HepG2 (cell line): ENCODE measurements at regions not wholly inside any gene's neighbourhood (a gene's known extent, or its start where the extent isn't known, plus 50 kb on each side); places are given as distances from the start of the nearest gene placed in this dataset.

Source experiments
- ATAC-seq: fragments of 200-7000 bp; cut with Tn5 transposase; 3 replicates; pipeline ENCODE4 v1.9.1; 2020; ENCODE audit warnings: mild to moderate bottlenecking, moderate library complexity
- BruUV-seq: library from RNA; stranded (reverse); fragments of 400-500 nt; replicated peaks from 2 replicates; lab custom pipeline; 2021; lab: Mats Ljungman, UMichigan
- CTCF ChIA-PET: fragments of 300-600 bp; formaldehyde crosslinking; extraction: SDS; loops from one replicate; lab custom pipeline; 2021; ENCODE audit warnings: low total read pairs, inconsistent platforms, low intra/inter-chr PET ratio; lab: Yijun Ruan, JAX
- POLR2A ChIA-PET: fragments of 350-600 bp; sonication (Branson Sonifier 250); formaldehyde crosslinking; loops from one replicate; lab custom pipeline; 2020; ENCODE audit warnings: antibody characterized with exemption, inconsistent platforms; lab: Yijun Ruan, JAX
- DNase-seq: peaks from one replicate; pipeline ENCODE4 v3.0.0-alpha.2; 2015; ENCODE audit warnings: low spot score
- FAIRE-seq: peaks from 3 replicates; lab custom pipeline; 2011; peaks lifted over from hg19 to GRCh38; lab: Jason Lieb, UNC
- H2AFZ ChIP-seq: one replicate; pipeline ENCODE4 v1.6.1; 2011; ENCODE audit warnings: low read length, inconsistent platforms
- H3K27ac ChIP-seq: fragments of 300-600 bp; 3 replicates; pipeline ENCODE4 v1.8.0; 2011; ENCODE audit warnings: mixed run types, mild to moderate bottlenecking, mixed read lengths, low read length, inconsistent platforms; ENCODE audit not compliant: insufficient read depth; ENCODE audit errors: extremely low read length
- H3K27me3 ChIP-seq, 2 experiments: fragments of 200-600 bp in 1 of 2; 2 replicates in 1 of 2; 3 replicates in 1 of 2; pipeline versions ENCODE4 v1.6.0 to v1.8.0; 2011; ENCODE audit warnings: low read length in 2 of 2, mild to moderate bottlenecking in 2 of 2, moderate library complexity in 2 of 2, inconsistent platforms in 1 of 2; ENCODE audit not compliant: insufficient read depth in 2 of 2, control insufficient read depth in 1 of 2
- H3K36me3 ChIP-seq, 2 experiments: fragments of 200-600 bp in 1 of 2; replicated peaks in 1 of 2; 2 replicates in 1 of 2; 3 replicates in 1 of 2; pipeline versions ENCODE4 v1.5.1 to v1.8.0; 2011; ENCODE audit warnings: low read length in 2 of 2, inconsistent platforms in 1 of 2; ENCODE audit not compliant: insufficient read depth in 2 of 2, control insufficient read depth in 1 of 2
- H3K4me1 ChIP-seq: 2 replicates; pipeline ENCODE4 v1.5.1; 2012; ENCODE audit warnings: low read length, inconsistent platforms; ENCODE audit not compliant: insufficient read depth
- H3K4me2 ChIP-seq: 2 replicates; pipeline ENCODE4 v1.6.0; 2011; ENCODE audit warnings: low read depth, low read length, inconsistent platforms
- H3K4me3 ChIP-seq, 3 experiments: fragments of 200-600 bp in 1 of 3; sonication (generic), shearing (Covaris generic) in 1 of 3; replicated peaks in 1 of 3; 2 replicates each; pipeline ENCODE4 v1.5.1; 2011 to 2016; ENCODE audit warnings: low read length in 3 of 3, inconsistent platforms in 2 of 3, low read depth in 2 of 3, mild to moderate bottlenecking in 2 of 3, control low read depth in 1 of 3, mixed read lengths in 1 of 3; ENCODE audit not compliant: insufficient read depth in 1 of 3
- H3K79me2 ChIP-seq: one replicate; pipeline ENCODE4 v1.6.1; 2011; ENCODE audit warnings: low read length, inconsistent platforms; ENCODE audit not compliant: insufficient read depth
- H3K9ac ChIP-seq: 2 replicates; pipeline ENCODE4 v1.6.0; 2011; ENCODE audit warnings: mild to moderate bottlenecking, low read depth, low read length, inconsistent platforms; ENCODE audit not compliant: insufficient read depth
- H3K9me3 ChIP-seq: 2 replicates; pipeline ENCODE4 v1.5.1; 2012; ENCODE audit warnings: mild to moderate bottlenecking, low read length
- H4K20me1 ChIP-seq: 2 replicates; pipeline ENCODE4 v1.6.0; 2011; ENCODE audit warnings: inconsistent platforms, mild to moderate bottlenecking, low read length, moderate library complexity; ENCODE audit not compliant: insufficient read depth
- E2F1 ChIP-seq: sonication (generic); formaldehyde crosslinking; IDR thresholded peaks from 2 replicates; pipeline ENCODE4 v1.5.0; 2020; ENCODE audit warnings: missing genetic modification reagents
- GLMP ChIP-seq: sonication (generic); formaldehyde crosslinking; IDR thresholded peaks from 2 replicates; pipeline ENCODE4 v1.9.0; 2021; ENCODE audit warnings: missing genetic modification reagents, mild to moderate bottlenecking, borderline replicate concordance
- KAT2B ChIP-seq: fragments of 150-350 bp; IDR thresholded peaks from 2 replicates; pipeline ENCODE4 v1.6.1; 2014; ENCODE audit warnings: low read depth, low read length, borderline replicate concordance
- NR2F6 ChIP-seq, 2 experiments: IDR thresholded peaks; 2 replicates each; pipeline ENCODE4 v1.6.1; 2016; ENCODE audit warnings: antibody characterized with exemption in 1 of 2, mild to moderate bottlenecking in 1 of 2
- PAF1 ChIP-seq: IDR thresholded peaks from 2 replicates; pipeline ENCODE4 v1.6.1; 2016; ENCODE audit warnings: missing genetic modification reagents, missing compliant biosample characterization
- SP4 ChIP-seq: sonication (generic); formaldehyde crosslinking; IDR thresholded peaks from 2 replicates; pipeline ENCODE4 v1.8.1; 2023; ENCODE audit warnings: mild to moderate bottlenecking, missing genetic modification reagents
- ZNF253 ChIP-seq: sonication (generic); formaldehyde crosslinking; IDR thresholded peaks from 2 replicates; pipeline ENCODE4 v1.8.0; 2022; ENCODE audit warnings: mild to moderate bottlenecking, missing genetic modification reagents, borderline replicate concordance
- ZNF710 ChIP-seq: sonication (generic); formaldehyde crosslinking; IDR thresholded peaks from 2 replicates; pipeline ENCODE4 v1.5.0; 2020; ENCODE audit warnings: mild to moderate bottlenecking, missing genetic modification reagents, borderline replicate concordance
- ZNF766 ChIP-seq: sonication (generic); formaldehyde crosslinking; IDR thresholded peaks from 2 replicates; pipeline ENCODE4 v1.5.0; 2020; ENCODE audit warnings: missing genetic modification reagents, borderline replicate concordance
- WGBS: methylation state at CpG from one replicate; pipeline ENCODE4 v1.1.6; 2017; ENCODE audit warnings: low lambda C conversion rate; 5-methylcytosine and 5-hydroxymethylcytosine counted together
- in situ Hi-C: cut with HindIII; loops from 2 replicates; pipeline ENCODE4 v1.10.0; 2017; ENCODE audit warnings: low pct_unique_long_range_greater_than_20kb; ENCODE audit not compliant: extremely low pct_ligation_motif_present
- intact Hi-C: fragments of 100-400 bp; cut with micrococcal nuclease; formaldehyde crosslinking; loops from one replicate; pipeline ENCODE4 v1.10.0; 2022; ENCODE audit not compliant: unreplicated experiment

- H3K9me3 ChIP-seq, result no peaks in the 10 kb centered on the region
- no TSS peak for BruUV-seq
- H3K4me2 ChIP-seq, result no peak overlapping the region
- ChIA-PET CTCF (no interaction called here), POLR2A (no interaction called here)
- in situ Hi-C loops (no loop called here), intact Hi-C loops (no loop called here)
- no peak overlapping the region for H3K4me3 ChIP-seq
- WGBS, result 45% methylated on average over 1 of the region's 1 CpG
- no peak for DNase-seq
- ATAC-seq, result no peak
- FAIRE-seq, result no peak
- no peak overlapping the region for H2AFZ ChIP-seq
- TF ChIP-seq PAF1, result no peak
- no peak for TF ChIP-seq NR2F6 (IDR thresholded peaks at IDR 0.05)
- no peak for TF ChIP-seq NR2F6 (CRISPR knock-in tag; IDR thresholded peaks at IDR 0.05)
- no peak for TF ChIP-seq E2F1
- TF ChIP-seq SP4, result no peak
- TF ChIP-seq ZNF710 (CRISPR knock-in tag), result no peak
- no peak for TF ChIP-seq ZNF253 (CRISPR knock-in tag)
- TF ChIP-seq KAT2B, result no peak
- TF ChIP-seq GLMP, result no peak
- no peak for TF ChIP-seq ZNF766 (CRISPR knock-in tag)
- H3K4me1 ChIP-seq, result no peaks in the 10 kb centered on the region
- H3K79me2 ChIP-seq, result no peaks in the 10 kb centered on the region
- H3K36me3 ChIP-seq, result no peaks in the 10 kb centered on the region
- H4K20me1 ChIP-seq, result no peaks in the 10 kb centered on the region
- H3K27ac ChIP-seq, result no peak overlapping the region
- no peaks in the 10 kb centered on the region for H3K27me3 ChIP-seq
- no peak overlapping the region for H3K9ac ChIP-seq
Observed at GRCh38 chr10:14425034-14425433, 94.3 kb upstream of the FRMD4A start.
